ENCODE measurements at regions not wholly inside any gene's neighbourhood (a gene's known extent, or its start where the extent isn't known, plus 50 kb on each side); places are given as distances from the start of the nearest gene placed in this dataset.
"Not testable (repeated sequence)": the region's sequence is repeated elsewhere in the genome, so short reads cannot be mapped to it uniquely, and the experiment has no call there.

- POLR2A ChIA-PET = no interaction called here
Observed at GRCh38 chr13:24931450-24932251, 164.3 kb upstream of the PABPC3 start.

GRCh38 chr13:24933106-24934023, 162.6 kb upstream of the PABPC3 start:
- dilution Hi-C loops (cut with MboI; ENCODE audit: extremely low pct_ligation_motif_present, low sequenced_read_pairs); BruUV-seq (replicated peaks); H3K9ac ChIP-seq (replicated peaks; ENCODE audit: extremely low read depth, insufficient read depth, low read length); H3K4me3 ChIP-seq (replicated peaks in 1 of 3; ENCODE audit: insufficient read depth in 1 of 3, low read depth in 1 of 3, low read length in 3 of 3); H3K9me3 ChIP-seq (replicated peaks; ENCODE audit: control insufficient read depth, insufficient read depth, low read length); intact Hi-C loops (cut with micrococcal nuclease); POLR2A ChIA-PET; FAIRE-seq; H2AFZ ChIP-seq (ENCODE audit: low read depth, low read length); H3K79me2 ChIP-seq (ENCODE audit: control insufficient read depth, insufficient read depth, low read length); H3K9me1 ChIP-seq (replicated peaks; ENCODE audit: control insufficient read depth, extremely low read depth, insufficient read depth, low read length); CTCF ChIA-PET; H3K27ac ChIP-seq (ENCODE audit: insufficient read depth, low read depth, low read length); DNase-seq (ENCODE audit: low read depth, low spot score); H3K36me3 ChIP-seq (ENCODE audit: control insufficient read depth in 2 of 2, extremely low read depth in 1 of 2, insufficient read depth in 2 of 2, low read length in 2 of 2); H4K20me1 ChIP-seq (replicated peaks; ENCODE audit: control insufficient read depth, extremely low read depth, insufficient read depth, low read length); H3K4me2 ChIP-seq (ENCODE audit: insufficient read depth, low read length); H3K4me1 ChIP-seq (ENCODE audit: control insufficient read depth, extremely low read depth, insufficient read depth, low read length): not testable (repeated sequence)
- peaks cover 26 to 33% of the 10 kb centered on the region in 2 experiments for H3K27me3 ChIP-seq (ENCODE audit: control insufficient read depth in 2 of 2, insufficient read depth in 2 of 2, low read length in 2 of 2)

More at GRCh38 chr13:24931450-24932251, 164.3 kb upstream of the PABPC3 start:
- Histone ChIP-seq H3K4me3 (replicated peaks in 1 of 3; ENCODE audit: insufficient read depth in 1 of 3, low read depth in 1 of 3, low read length in 3 of 3) (no peak overlapping the region), H3K79me2 (ENCODE audit: control insufficient read depth, insufficient read depth, low read length) (no peaks in the 10 kb centered on the region), H3K27ac (ENCODE audit: insufficient read depth, low read depth, low read length) (no peak overlapping the region), H3K9me3 (replicated peaks; ENCODE audit: control insufficient read depth, insufficient read depth, low read length) (no peaks in the 10 kb centered on the region), H3K9me1 (replicated peaks; ENCODE audit: control insufficient read depth, extremely low read depth, insufficient read depth, low read length) (no peaks in the 10 kb centered on the region), H4K20me1 (replicated peaks; ENCODE audit: control insufficient read depth, extremely low read depth, insufficient read depth, low read length) (no peaks in the 10 kb centered on the region), H3K4me1 (ENCODE audit: control insufficient read depth, extremely low read depth, insufficient read depth, low read length) (no peaks in the 10 kb centered on the region), H2AFZ (ENCODE audit: low read depth, low read length) (no peak overlapping the region), H3K4me2 (ENCODE audit: insufficient read depth, low read length) (no peak overlapping the region), H3K36me3 (ENCODE audit: control insufficient read depth in 2 of 2, extremely low read depth in 1 of 2, insufficient read depth in 2 of 2, low read length in 2 of 2) (no peaks in the 10 kb centered on the region), H3K27me3 (ENCODE audit: control insufficient read depth in 2 of 2, insufficient read depth in 2 of 2, low read length in 2 of 2) (peaks cover 29 to 33% of the 10 kb centered on the region in 2 experiments), H3K9ac (replicated peaks; ENCODE audit: extremely low read depth, insufficient read depth, low read length) (no peak overlapping the region)
- TF ChIP-seq GATA2 (IDR thresholded peaks at IDR 0.05; ENCODE audit: insufficient read depth, insufficient read length, low read depth, low read length) (no peak), POLR2AphosphoS5 (IDR thresholded peaks at IDR 0.05; ENCODE audit: insufficient read depth, low read depth, low read length) (no peak), CTCF (IDR thresholded peaks at IDR 0.05; ENCODE audit: extremely low read depth in 1 of 2, insufficient read depth in 1 of 2, low read depth in 1 of 2, low read length in 2 of 2) (no peak), EZH2 (IDR thresholded peaks at IDR 0.05; ENCODE audit: borderline replicate concordance, low read depth, low read length, severe bottlenecking) (no peak), MAX (IDR thresholded peaks at IDR 0.05; ENCODE audit: insufficient read depth, insufficient read length) (no peak), FOS (IDR thresholded peaks at IDR 0.05; ENCODE audit: borderline replicate concordance, insufficient read depth, low read length) (no peak), JUN (IDR thresholded peaks at IDR 0.05; ENCODE audit: borderline replicate concordance, insufficient read depth, insufficient read length, low read depth) (no peak), POLR2A (IDR thresholded peaks at IDR 0.05; ENCODE audit: low read depth, low read length) (no peak), MYC (IDR thresholded peaks at IDR 0.05; ENCODE audit: low read depth, low read length) (no peak)
- DNase-seq (ENCODE audit: low read depth, low spot score) (no peak), FAIRE-seq (no peak)
- dilution Hi-C loops (cut with MboI; ENCODE audit: extremely low pct_ligation_motif_present, low sequenced_read_pairs) (no loop called here), intact Hi-C loops (cut with micrococcal nuclease) (no loop called here)
- no TSS peak for BruUV-seq (replicated peaks)
- CTCF ChIA-PET = no interaction called here
